HepG2 (cell line): ENCODE measurements at regions not wholly inside any gene's neighbourhood (a gene's known extent, or its start where the extent isn't known, plus 50 kb on each side); places are given as distances from the start of the nearest gene placed in this dataset.

Experiments
- AFF4 ChIP-seq: sonication (generic); formaldehyde crosslinking; IDR thresholded peaks from 2 replicates; pipeline ENCODE4 v1.4.0; 2020; ENCODE audit warnings: missing genetic modification reagents
- DRAP1 ChIP-seq: IDR thresholded peaks from 2 replicates; pipeline ENCODE4 v1.6.1; 2016; ENCODE audit warnings: missing genetic modification reagents, missing compliant biosample characterization
- EZH2 ChIP-seq: conservative IDR thresholded peaks from 2 replicates; pipeline ENCODE4 v1.6.1; 2012; ENCODE audit warnings: mild to moderate bottlenecking, low read depth, low read length, moderate library complexity
- HMGXB4 ChIP-seq, 2 experiments: sonication (generic) in 1 of 2; formaldehyde crosslinking in 1 of 2; IDR thresholded peaks; 2 replicates each; pipeline versions ENCODE4 v1.4.0 to v1.6.1; 2018 to 2020; ENCODE audit warnings: missing genetic modification reagents in 2 of 2, borderline replicate concordance in 1 of 2, low read depth in 1 of 2, mild to moderate bottlenecking in 1 of 2, missing biosample characterization in 1 of 2
- HNRNPK ChIP-seq: fragments of 200-400 bp; formaldehyde crosslinking; IDR thresholded peaks from 2 replicates; pipeline ENCODE4 v1.6.1; 2018; ENCODE audit warnings: low read length, low read depth, moderate library complexity, mild to moderate bottlenecking; ENCODE audit not compliant: poor library complexity, severe bottlenecking
- JUN ChIP-seq: sonication (generic); formaldehyde crosslinking; IDR thresholded peaks from 2 replicates; pipeline ENCODE4 v1.4.0; 2020; ENCODE audit warnings: mild to moderate bottlenecking, missing genetic modification reagents
- KDM2A ChIP-seq: sonication (generic); formaldehyde crosslinking; IDR thresholded peaks from 2 replicates; pipeline ENCODE4 v1.4.0; 2020; ENCODE audit warnings: low read depth, missing genetic modification reagents, borderline replicate concordance
- PATZ1 ChIP-seq: sonication (generic); formaldehyde crosslinking; IDR thresholded peaks from 2 replicates; pipeline ENCODE4 v1.4.0; 2020; ENCODE audit warnings: missing genetic modification reagents
- SMC3 ChIP-seq: IDR thresholded peaks from 2 replicates; pipeline ENCODE4 v1.6.1; 2011; ENCODE audit warnings: low read length, improper control_type of control experiment
- STAG1 ChIP-seq: sonication (generic); formaldehyde crosslinking; IDR thresholded peaks from 2 replicates; pipeline ENCODE4 v1.4.0; 2020; ENCODE audit warnings: missing genetic modification reagents
- ZFP36L2 ChIP-seq: sonication (generic); formaldehyde crosslinking; IDR thresholded peaks from 2 replicates; pipeline ENCODE4 v1.4.0; 2020; ENCODE audit warnings: missing genetic modification reagents
- ZNF331 ChIP-seq: sonication (generic); formaldehyde crosslinking; IDR thresholded peaks from 2 replicates; pipeline ENCODE4 v1.4.0; 2020; ENCODE audit warnings: missing genetic modification reagents
- ZNF704 ChIP-seq: sonication (generic); formaldehyde crosslinking; IDR thresholded peaks from 2 replicates; pipeline ENCODE4 v1.8.1; 2023; ENCODE audit warnings: mild to moderate bottlenecking, inconsistent platforms, moderate library complexity, missing genetic modification reagents, borderline replicate concordance
- ZNF768 ChIP-seq: sonication (generic); formaldehyde crosslinking; IDR thresholded peaks from 2 replicates; pipeline ENCODE4 v1.4.0; 2020; ENCODE audit warnings: missing genetic modification reagents
- ZNF879 ChIP-seq: sonication (generic); formaldehyde crosslinking; IDR thresholded peaks from 2 replicates; pipeline ENCODE4 v1.8.1; 2023; ENCODE audit warnings: missing genetic modification reagents
- ZNF891 ChIP-seq: sonication (generic); formaldehyde crosslinking; IDR thresholded peaks from 2 replicates; pipeline ENCODE4 v1.5.0; 2020; ENCODE audit warnings: mild to moderate bottlenecking, missing genetic modification reagents
- ZSCAN5A ChIP-seq: sonication (generic); formaldehyde crosslinking; IDR thresholded peaks from 2 replicates; pipeline ENCODE4 v1.8.0; 2022; ENCODE audit warnings: mild to moderate bottlenecking, missing genetic modification reagents, borderline replicate concordance

GRCh38 chr6:37566111-37566949, 66.6 kb upstream of the CCDC167 start (continued):
- TF ChIP-seq HMGXB4 (CRISPR knock-in tag; IDR thresholded peaks at IDR 0.05; ENCODE audit: borderline replicate concordance in 1 of 2, low read depth in 1 of 2), result 0 out of 4 replicates have a peak, but pooled peaks of 1 of the 2 experiments have one; percentile 39
- 0 out of 2 replicates have a peak, but pooled peaks have one; percentile 25 for TF ChIP-seq ZSCAN5A
- peak; percentile 16; the same call in 1 of the 2 replicates for TF ChIP-seq SMC3
- no peak for TF ChIP-seq DRAP1 (CRISPR knock-in tag)
- peak; percentile 83 for TF ChIP-seq HNRNPK
- TF ChIP-seq ZNF879 (CRISPR knock-in tag), result no peak
- 0 out of 2 replicates have a peak, but pooled peaks have one; percentile 39 for TF ChIP-seq ZNF331 (CRISPR knock-in tag)
- TF ChIP-seq JUN (CRISPR knock-in tag), result no peak
- no peak for TF ChIP-seq AFF4 (CRISPR knock-in tag)
- no peak for TF ChIP-seq ZFP36L2 (CRISPR knock-in tag)
- peak; percentile 42; the same call in 1 of the 2 replicates for TF ChIP-seq EZH2
- peak; percentile 48; the same call in 1 of the 2 replicates for TF ChIP-seq ZNF768
- peak; percentile 81 for TF ChIP-seq STAG1 (CRISPR knock-in tag)
- TF ChIP-seq ZNF891 (CRISPR knock-in tag), result peak; percentile 25; the same call in 1 of the 2 replicates
- 0 out of 2 replicates have a peak, but pooled peaks have one; percentile 49 for TF ChIP-seq ZNF704
- peak; percentile 43 for TF ChIP-seq PATZ1
- TF ChIP-seq KDM2A, result peak; percentile 33; the same call in 1 of the 2 replicates
